ENCODE measurements at regions not wholly inside any gene's neighbourhood (a gene's known extent, or its start where the extent isn't known, plus 50 kb on each side); places are given as distances from the start of the nearest gene placed in this dataset.
"Not testable (repeated sequence)": the region's sequence is repeated elsewhere in the genome, so short reads cannot be mapped to it uniquely, and the experiment has no call there.

- TF ChIP-seq YBX1 (IDR thresholded peaks at IDR 0.05), result no peak
- TF ChIP-seq SMARCA5 (IDR thresholded peaks at IDR 0.05), result no peak
- no peak for TF ChIP-seq MTA3 (IDR thresholded peaks at IDR 0.05; ENCODE audit: borderline replicate concordance, low read length)
- no peak for TF ChIP-seq MEF2A (IDR thresholded peaks at IDR 0.05; ENCODE audit: insufficient read depth, low read depth, low read length)
- no peak for TF ChIP-seq CHD2 (IDR thresholded peaks at IDR 0.05; ENCODE audit: borderline replicate concordance, low read depth, low read length)
- TF ChIP-seq JUNB (IDR thresholded peaks at IDR 0.05), result no peak
- TF ChIP-seq STAT3 (IDR thresholded peaks at IDR 0.05; ENCODE audit: low read depth, low read length), result no peak
- no peak for TF ChIP-seq JUND (IDR thresholded peaks at IDR 0.05; ENCODE audit: low read depth, low read length)
- TF ChIP-seq ASH2L (IDR thresholded peaks at IDR 0.05; ENCODE audit: borderline replicate concordance, low read depth), result no peak
Observed at GRCh38 chr9:30289435-30289834, 2095.0 kb upstream of the ACO1 start (continued).

- ATAC-seq; H3K9ac ChIP-seq (ENCODE audit: control insufficient read depth, insufficient read depth, low read length); H3K27ac ChIP-seq (ENCODE audit: control insufficient read depth, insufficient read depth); FAIRE-seq; in situ Hi-C loops (cut with MboI); H2AFZ ChIP-seq (ENCODE audit: control insufficient read depth, low read depth, low read length); intact Hi-C loops (cut with micrococcal nuclease; ENCODE audit: unreplicated experiment); POLR2A ChIA-PET; DNase-seq (ENCODE audit: low read depth, low spot score); H3K79me2 ChIP-seq (ENCODE audit: control insufficient read depth, insufficient read depth, low read length); BruUV-seq (replicated peaks); H3K36me3 ChIP-seq (ENCODE audit: control insufficient read depth in 2 of 2, insufficient read depth in 2 of 2, low read length in 1 of 2); H3K9me3 ChIP-seq (replicated peaks; ENCODE audit: control insufficient read depth, insufficient read depth, low read length); H3K4me2 ChIP-seq (ENCODE audit: control insufficient read depth, insufficient read depth); H4K20me1 ChIP-seq (ENCODE audit: control insufficient read depth, insufficient read depth); H3K27me3 ChIP-seq (replicated peaks in 1 of 2; ENCODE audit: control insufficient read depth in 2 of 2, insufficient read depth in 2 of 2, low read length in 1 of 2); H3K4me1 ChIP-seq (ENCODE audit: control insufficient read depth, insufficient read depth, low read length); RAD21 ChIA-PET (ENCODE audit: unreplicated experiment); H3K4me3 ChIP-seq: not testable (repeated sequence)
- ChIA-PET CTCF (interaction anchor here (0.6 kb wide), 1 partner anchor 338 kb away, joined by 3 read pairs; no protein-coding TSS in a partner anchor), SMC1A (ENCODE audit: uncharacterized antibody, unreplicated experiment) (interaction anchor here (1.5 kb wide), 1 partner anchor 19 kb away, joined by 4 read pairs; no protein-coding TSS in a partner anchor)
Observed at GRCh38 chr9:30292026-30292425, 2092.4 kb upstream of the ACO1 start.

GRCh38 chr9:30293231-30293630 lies 2091.2 kb upstream of the ACO1 start:
- ChIA-PET SMC1A (ENCODE audit: uncharacterized antibody, unreplicated experiment) (interaction anchor here (1.5 kb wide), 1 partner anchor 17 kb away, joined by 4 read pairs; no protein-coding TSS in a partner anchor), CTCF (no interaction called here), POLR2A (no interaction called here), RAD21 (ENCODE audit: unreplicated experiment) (no interaction called here)
- Histone ChIP-seq H3K9ac (ENCODE audit: control insufficient read depth, insufficient read depth, low read length) (no peak overlapping the region), H2AFZ (ENCODE audit: control insufficient read depth, low read depth, low read length) (no peak overlapping the region), H3K27ac (ENCODE audit: control insufficient read depth, insufficient read depth) (no peak overlapping the region), H4K20me1 (ENCODE audit: control insufficient read depth, insufficient read depth) (no peaks in the 10 kb centered on the region), H3K4me2 (ENCODE audit: control insufficient read depth, insufficient read depth) (no peak overlapping the region), H3K79me2 (ENCODE audit: control insufficient read depth, insufficient read depth, low read length) (no peaks in the 10 kb centered on the region), H3K36me3 (ENCODE audit: control insufficient read depth in 2 of 2, insufficient read depth in 2 of 2, low read length in 1 of 2) (no peaks in the 10 kb centered on the region), H3K4me3 (no peak overlapping the region), H3K27me3 (replicated peaks in 1 of 2; ENCODE audit: control insufficient read depth in 2 of 2, insufficient read depth in 2 of 2, low read length in 1 of 2) (no peaks in the 10 kb centered on the region), H3K9me3 (replicated peaks; ENCODE audit: control insufficient read depth, insufficient read depth, low read length) (no peaks in the 10 kb centered on the region), H3K4me1 (ENCODE audit: control insufficient read depth, insufficient read depth, low read length) (no peaks in the 10 kb centered on the region)
- in situ Hi-C loops (cut with MboI), result no loop called here
- ATAC-seq (no peak), FAIRE-seq (no peak), DNase-seq (ENCODE audit: low read depth, low spot score) (no peak)
- intact Hi-C loops (cut with micrococcal nuclease; ENCODE audit: unreplicated experiment), result no loop called here
- WGBS (ENCODE audit: insufficient coverage, insufficient replicate concordance, low lambda C conversion rate, missing lambda C conversion rate), result 0% methylated on average over 1 of the region's 1 CpG
- BruUV-seq (replicated peaks), result no TSS peak
- TF ChIP-seq JUND (IDR thresholded peaks at IDR 0.05; ENCODE audit: low read depth, low read length) (no peak), EZH2 (IDR thresholded peaks at IDR 0.05; ENCODE audit: borderline replicate concordance, control insufficient read depth, low read depth, low read length) (no peak), SREBF2 (IDR thresholded peaks at IDR 0.05; ENCODE audit: low read length) (no peak), KDM1A (IDR thresholded peaks at IDR 0.05; ENCODE audit: borderline replicate concordance) (no peak), MEF2B (IDR thresholded peaks at IDR 0.05; ENCODE audit: partially characterized antibody, poor library complexity, severe bottlenecking) (no peak), CUX1 (IDR thresholded peaks at IDR 0.05; ENCODE audit: insufficient replicate concordance, low read depth, low read length) (no peak)
